HepG2 (cell line): ENCODE measurements at regions not wholly inside any gene's neighbourhood (a gene's known extent, or its start where the extent isn't known, plus 50 kb on each side); places are given as distances from the start of the nearest gene placed in this dataset.

Experiments used
- ATAC-seq: fragments of 200-7000 bp; cut with Tn5 transposase; 3 replicates; pipeline ENCODE4 v1.9.1; 2020; ENCODE audit warnings: mild to moderate bottlenecking, moderate library complexity
- BruUV-seq: library from RNA; stranded (reverse); fragments of 400-500 nt; replicated peaks from 2 replicates; lab custom pipeline; 2021; lab: Mats Ljungman, UMichigan
- CTCF ChIA-PET: fragments of 300-600 bp; formaldehyde crosslinking; extraction: SDS; loops from one replicate; lab custom pipeline; 2021; ENCODE audit warnings: low total read pairs, inconsistent platforms, low intra/inter-chr PET ratio; lab: Yijun Ruan, JAX
- POLR2A ChIA-PET: fragments of 350-600 bp; sonication (Branson Sonifier 250); formaldehyde crosslinking; loops from one replicate; lab custom pipeline; 2020; ENCODE audit warnings: antibody characterized with exemption, inconsistent platforms; lab: Yijun Ruan, JAX
- DNase-seq: peaks from one replicate; pipeline ENCODE4 v3.0.0-alpha.2; 2015; ENCODE audit warnings: low spot score
- FAIRE-seq: peaks from 3 replicates; lab custom pipeline; 2011; peaks lifted over from hg19 to GRCh38; lab: Jason Lieb, UNC
- H2AFZ ChIP-seq: one replicate; pipeline ENCODE4 v1.6.1; 2011; ENCODE audit warnings: low read length, inconsistent platforms
- H3K27ac ChIP-seq: fragments of 300-600 bp; 3 replicates; pipeline ENCODE4 v1.8.0; 2011; ENCODE audit warnings: mixed run types, mild to moderate bottlenecking, mixed read lengths, low read length, inconsistent platforms; ENCODE audit not compliant: insufficient read depth; ENCODE audit errors: extremely low read length
- H3K27me3 ChIP-seq, 2 experiments: fragments of 200-600 bp in 1 of 2; 2 replicates in 1 of 2; 3 replicates in 1 of 2; pipeline versions ENCODE4 v1.6.0 to v1.8.0; 2011; ENCODE audit warnings: low read length in 2 of 2, mild to moderate bottlenecking in 2 of 2, moderate library complexity in 2 of 2, inconsistent platforms in 1 of 2; ENCODE audit not compliant: insufficient read depth in 2 of 2, control insufficient read depth in 1 of 2
- H3K36me3 ChIP-seq, 2 experiments: fragments of 200-600 bp in 1 of 2; replicated peaks in 1 of 2; 2 replicates in 1 of 2; 3 replicates in 1 of 2; pipeline versions ENCODE4 v1.5.1 to v1.8.0; 2011; ENCODE audit warnings: low read length in 2 of 2, inconsistent platforms in 1 of 2; ENCODE audit not compliant: insufficient read depth in 2 of 2, control insufficient read depth in 1 of 2
- H3K4me1 ChIP-seq: 2 replicates; pipeline ENCODE4 v1.5.1; 2012; ENCODE audit warnings: low read length, inconsistent platforms; ENCODE audit not compliant: insufficient read depth
- H3K4me2 ChIP-seq: 2 replicates; pipeline ENCODE4 v1.6.0; 2011; ENCODE audit warnings: low read depth, low read length, inconsistent platforms
- H3K4me3 ChIP-seq, 3 experiments: fragments of 200-600 bp in 1 of 3; sonication (generic), shearing (Covaris generic) in 1 of 3; replicated peaks in 1 of 3; 2 replicates each; pipeline ENCODE4 v1.5.1; 2011 to 2016; ENCODE audit warnings: low read length in 3 of 3, inconsistent platforms in 2 of 3, low read depth in 2 of 3, mild to moderate bottlenecking in 2 of 3, control low read depth in 1 of 3, mixed read lengths in 1 of 3; ENCODE audit not compliant: insufficient read depth in 1 of 3
- H3K79me2 ChIP-seq: one replicate; pipeline ENCODE4 v1.6.1; 2011; ENCODE audit warnings: low read length, inconsistent platforms; ENCODE audit not compliant: insufficient read depth
- H3K9ac ChIP-seq: 2 replicates; pipeline ENCODE4 v1.6.0; 2011; ENCODE audit warnings: mild to moderate bottlenecking, low read depth, low read length, inconsistent platforms; ENCODE audit not compliant: insufficient read depth
- H3K9me3 ChIP-seq: 2 replicates; pipeline ENCODE4 v1.5.1; 2012; ENCODE audit warnings: mild to moderate bottlenecking, low read length
- H4K20me1 ChIP-seq: 2 replicates; pipeline ENCODE4 v1.6.0; 2011; ENCODE audit warnings: inconsistent platforms, mild to moderate bottlenecking, low read length, moderate library complexity; ENCODE audit not compliant: insufficient read depth
- FOXM1 ChIP-seq: sonication (generic); formaldehyde crosslinking; IDR thresholded peaks from 2 replicates; pipeline ENCODE4 v1.5.0; 2020; ENCODE audit warnings: missing genetic modification reagents
- HNRNPL ChIP-seq: fragments of 200-400 bp; formaldehyde crosslinking; IDR thresholded peaks from 2 replicates; pipeline ENCODE4 v1.6.1; 2017; ENCODE audit warnings: mild to moderate bottlenecking, low read depth, low read length
- KLF6 ChIP-seq: IDR thresholded peaks from 2 replicates; pipeline ENCODE4 v1.8.0; 2016; ENCODE audit warnings: missing biosample characterization, missing genetic modification reagents
- KMT2A ChIP-seq: sonication (generic); formaldehyde crosslinking; IDR thresholded peaks from 2 replicates; pipeline ENCODE4 v1.4.0; 2020; ENCODE audit warnings: missing genetic modification reagents
- MAF1 ChIP-seq: sonication (generic); formaldehyde crosslinking; IDR thresholded peaks from 2 replicates; pipeline ENCODE4 v1.5.0; 2020; ENCODE audit warnings: missing genetic modification reagents, borderline replicate concordance
- MTA3 ChIP-seq: sonication (generic); formaldehyde crosslinking; IDR thresholded peaks from 2 replicates; pipeline ENCODE4 v1.4.0; 2020; ENCODE audit warnings: missing genetic modification reagents
- MYNN ChIP-seq: sonication (generic); formaldehyde crosslinking; IDR thresholded peaks from 2 replicates; pipeline ENCODE4 v1.4.0; 2020; ENCODE audit warnings: mild to moderate bottlenecking, low read depth, missing genetic modification reagents
- POLR2AphosphoS2 ChIP-seq: IDR thresholded peaks from 2 replicates; pipeline ENCODE4 v1.6.1; 2011; ENCODE audit warnings: low read depth, low read length, improper control_type of control experiment
- RFXAP ChIP-seq: sonication (generic); formaldehyde crosslinking; IDR thresholded peaks from 2 replicates; pipeline ENCODE4 v1.4.0; 2020; ENCODE audit warnings: missing genetic modification reagents, borderline replicate concordance
- TRIM24 ChIP-seq: sonication (generic); formaldehyde crosslinking; IDR thresholded peaks from 2 replicates; pipeline ENCODE4 v1.8.0; 2022; ENCODE audit warnings: mild to moderate bottlenecking, missing genetic modification reagents
- ZBTB38 ChIP-seq: sonication (generic); formaldehyde crosslinking; IDR thresholded peaks from 2 replicates; pipeline ENCODE4 v1.5.1; 2020; ENCODE audit warnings: mild to moderate bottlenecking, missing genetic modification reagents
- ZFP1 ChIP-seq: IDR thresholded peaks from 2 replicates; pipeline ENCODE4 v1.6.1; 2016
- ZNF343 ChIP-seq: sonication (generic); formaldehyde crosslinking; IDR thresholded peaks from 2 replicates; pipeline ENCODE4 v1.4.0; 2020; ENCODE audit warnings: mild to moderate bottlenecking, missing genetic modification reagents
- ZNF549 ChIP-seq: sonication (generic); formaldehyde crosslinking; IDR thresholded peaks from 2 replicates; pipeline ENCODE4 v1.5.0; 2020; ENCODE audit warnings: missing genetic modification reagents
- ZNF552 ChIP-seq: sonication (generic); formaldehyde crosslinking; IDR thresholded peaks from 2 replicates; pipeline ENCODE4 v1.9.0; 2022; ENCODE audit warnings: missing genetic modification reagents, mild to moderate bottlenecking, borderline replicate concordance
- ZSCAN21 ChIP-seq: sonication (generic); formaldehyde crosslinking; IDR thresholded peaks from 2 replicates; pipeline ENCODE4 v1.8.0; 2022; ENCODE audit warnings: mild to moderate bottlenecking, missing genetic modification reagents, moderate library complexity, borderline replicate concordance
- ZSCAN29 ChIP-seq: sonication (generic); formaldehyde crosslinking; conservative IDR thresholded peaks from 2 replicates; pipeline ENCODE4 v1.4.0; 2020; ENCODE audit warnings: mild to moderate bottlenecking, missing genetic modification reagents
- WGBS: methylation state at CpG from one replicate; pipeline ENCODE4 v1.1.6; 2017; ENCODE audit warnings: low lambda C conversion rate; 5-methylcytosine and 5-hydroxymethylcytosine counted together
- in situ Hi-C: cut with HindIII; loops from 2 replicates; pipeline ENCODE4 v1.10.0; 2017; ENCODE audit warnings: low pct_unique_long_range_greater_than_20kb; ENCODE audit not compliant: extremely low pct_ligation_motif_present
- intact Hi-C: fragments of 100-400 bp; cut with micrococcal nuclease; formaldehyde crosslinking; loops from one replicate; pipeline ENCODE4 v1.10.0; 2022; ENCODE audit not compliant: unreplicated experiment
- TF ChIP-seq, protein P1 (sequence below): sonication (generic); formaldehyde crosslinking; IDR thresholded peaks from 2 replicates; pipeline ENCODE4 v1.8.0; 2022; ENCODE audit warnings: mild to moderate bottlenecking, missing genetic modification reagents
- TF ChIP-seq, protein P2 (sequence below): sonication (generic); formaldehyde crosslinking; IDR thresholded peaks from 2 replicates; pipeline ENCODE4 v1.4.0; 2020; ENCODE audit warnings: missing genetic modification reagents

- TF ChIP-seq ZNF549 (CRISPR knock-in tag) (no peak), KMT2A (no peak), ZSCAN21 (CRISPR knock-in tag) (no peak)
Observed at GRCh38 chr13:76741624-76742023, 144.6 kb downstream of the KCTD12 start (continued).

DNA sequence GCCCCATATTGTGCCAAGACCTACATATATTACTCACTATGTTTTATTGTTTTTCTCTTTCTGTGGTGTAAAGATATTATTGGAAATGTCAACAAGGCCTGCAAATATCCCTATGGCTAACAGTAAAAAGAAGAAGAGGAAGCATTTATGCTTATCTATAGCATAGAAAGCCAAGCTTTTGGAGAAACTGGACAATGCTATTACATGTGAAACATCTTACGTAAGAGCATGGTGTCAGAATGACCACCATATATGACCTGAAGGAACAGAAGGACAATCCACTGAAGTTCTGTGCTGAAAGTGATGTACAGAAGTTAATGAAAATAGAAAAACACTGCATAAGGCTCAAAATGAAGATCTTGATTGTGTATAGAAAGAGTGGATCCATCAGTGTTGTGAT, 145.2 kb downstream of the KCTD12 start:
- BruUV-seq: no TSS peak
- Histone ChIP-seq H4K20me1 (no peaks in the 10 kb centered on the region), H3K36me3 (no peaks in the 10 kb centered on the region)
- TF ChIP-seq KLF6: no peak
- no peak for TF ChIP-seq TRIM24 (CRISPR knock-in tag)
- no peak for TF ChIP-seq ZSCAN29 (CRISPR knock-in tag)
- no peak for TF ChIP-seq ZFP1 (CRISPR knock-in tag)
- no peak for TF ChIP-seq MYNN (CRISPR knock-in tag)
- TF ChIP-seq ZBTB38 (CRISPR knock-in tag): no peak
- TF ChIP-seq, protein P1, sequence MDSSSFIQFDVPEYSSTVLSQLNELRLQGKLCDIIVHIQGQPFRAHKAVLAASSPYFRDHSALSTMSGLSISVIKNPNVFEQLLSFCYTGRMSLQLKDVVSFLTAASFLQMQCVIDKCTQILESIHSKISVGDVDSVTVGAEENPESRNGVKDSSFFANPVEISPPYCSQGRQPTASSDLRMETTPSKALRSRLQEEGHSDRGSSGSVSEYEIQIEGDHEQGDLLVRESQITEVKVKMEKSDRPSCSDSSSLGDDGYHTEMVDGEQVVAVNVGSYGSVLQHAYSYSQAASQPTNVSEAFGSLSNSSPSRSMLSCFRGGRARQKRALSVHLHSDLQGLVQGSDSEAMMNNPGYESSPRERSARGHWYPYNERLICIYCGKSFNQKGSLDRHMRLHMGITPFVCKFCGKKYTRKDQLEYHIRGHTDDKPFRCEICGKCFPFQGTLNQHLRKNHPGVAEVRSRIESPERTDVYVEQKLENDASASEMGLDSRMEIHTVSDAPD (CRISPR knock-in tag): no peak
- no peak for TF ChIP-seq HNRNPL
- no peak for TF ChIP-seq ZNF343 (CRISPR knock-in tag)
- no peak for TF ChIP-seq MAF1 (CRISPR knock-in tag)
- TF ChIP-seq POLR2AphosphoS2: no peak
- no peak for TF ChIP-seq MTA3 (CRISPR knock-in tag)
- no peak for TF ChIP-seq ZNF552
- no peak for TF ChIP-seq RFXAP (CRISPR knock-in tag)
- TF ChIP-seq, protein P2, sequence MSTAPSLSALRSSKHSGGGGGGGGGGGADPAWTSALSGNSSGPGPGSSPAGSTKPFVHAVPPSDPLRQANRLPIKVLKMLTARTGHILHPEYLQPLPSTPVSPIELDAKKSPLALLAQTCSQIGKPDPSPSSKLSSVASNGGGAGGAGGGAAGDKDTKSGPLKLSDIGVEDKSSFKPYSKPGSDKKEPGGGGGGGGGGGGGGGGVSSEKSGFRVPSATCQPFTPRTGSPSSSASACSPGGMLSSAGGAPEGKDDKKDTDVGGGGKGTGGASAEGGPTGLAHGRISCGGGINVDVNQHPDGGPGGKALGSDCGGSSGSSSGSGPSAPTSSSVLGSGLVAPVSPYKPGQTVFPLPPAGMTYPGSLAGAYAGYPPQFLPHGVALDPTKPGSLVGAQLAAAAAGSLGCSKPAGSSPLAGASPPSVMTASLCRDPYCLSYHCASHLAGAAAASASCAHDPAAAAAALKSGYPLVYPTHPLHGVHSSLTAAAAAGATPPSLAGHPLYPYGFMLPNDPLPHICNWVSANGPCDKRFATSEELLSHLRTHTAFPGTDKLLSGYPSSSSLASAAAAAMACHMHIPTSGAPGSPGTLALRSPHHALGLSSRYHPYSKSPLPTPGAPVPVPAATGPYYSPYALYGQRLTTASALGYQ (CRISPR knock-in tag): no peak
- no peak for TF ChIP-seq FOXM1 (CRISPR knock-in tag)
- TF ChIP-seq, all 625 proteins: peak for 0
- POLR2A ChIA-PET: no interaction called here
- intact Hi-C loops (no loop called here), in situ Hi-C loops (no loop called here)
- FAIRE-seq (no peak), ATAC-seq (no peak), DNase-seq (no peak)
- no peaks in the 10 kb centered on the region for H3K4me1 ChIP-seq
- WGBS: 62% methylated on average over 1 of the region's 1 CpG
- no peaks in the 10 kb centered on the region for H3K9me3 ChIP-seq
- H3K4me3 ChIP-seq: no peak overlapping the region
- no peak overlapping the region for H3K9ac ChIP-seq
- no peaks in the 10 kb centered on the region for H3K79me2 ChIP-seq
- no peak overlapping the region for H3K4me2 ChIP-seq
- no peak overlapping the region for H2AFZ ChIP-seq
- no peaks in the 10 kb centered on the region; a peak in 1 of 5 replicates for H3K27me3 ChIP-seq
- H3K27ac ChIP-seq: no peak overlapping the region
- CTCF ChIA-PET: no interaction called here
